BJ (cell line): ENCODE measurements at regions not wholly inside any gene's neighbourhood (a gene's known extent, or its start where the extent isn't known, plus 50 kb on each side); places are given as distances from the start of the nearest gene placed in this dataset. TPM values are rescaled to one million over a fixed set of nuclear protein-coding genes. Genes with fewer than 3 reads are reported as not detected.

Experiments used
- CTCF ChIA-PET: fragments of 350-600 bp; formaldehyde crosslinking; extraction: SDS; loops from one replicate; lab custom pipeline; 2021; ENCODE audit warnings: antibody characterized with exemption, inconsistent platforms; lab: Yijun Ruan, JAX
- POLR2A ChIA-PET: fragments of 300-600 bp; sonication (Branson Sonifier 250); formaldehyde crosslinking; extraction: SDS; loops from one replicate; lab custom pipeline; 2021; ENCODE audit warnings: antibody characterized with exemption; lab: Charles Lee
- DNase-seq: peaks from one replicate; pipeline ENCODE4 v3.0.0-alpha.2; 2011; ENCODE audit warnings: low read depth
- H3K27me3 ChIP-seq: 2 replicates; pipeline ENCODE4 v1.6.0; 2011; ENCODE audit warnings: low read length; ENCODE audit not compliant: control insufficient read depth, insufficient read depth
- H3K36me3 ChIP-seq: 2 replicates; pipeline ENCODE4 v1.5.1; 2011; ENCODE audit warnings: low read length; ENCODE audit not compliant: control insufficient read depth, insufficient read depth
- H3K4me3 ChIP-seq: 2 replicates; pipeline ENCODE4 v1.5.1; 2011; ENCODE audit warnings: low read depth, mild to moderate bottlenecking, control low read depth, low read length
- small RNA-seq: library from RNA; depleted of rRNA; stranded (forward); fragments of <200 nt; gene quantifications from one replicate; pipeline ENCODE3, GENCODE V24; 2012; ENCODE audit warnings: low replicate concordance, low read depth; ENCODE audit not compliant: insufficient read length
- TF ChIP-seq, protein P1 (sequence below): IDR thresholded peaks from 2 replicates; pipeline ENCODE4 v1.5.1; 2011; ENCODE audit warnings: low read depth, mild to moderate bottlenecking, control low read depth, inconsistent platforms, low read length, moderate library complexity; ENCODE audit not compliant: insufficient read depth

GRCh38 chr2:33652830-33653229 lies 53.7 kb upstream of the FAM98A start:
- ChIA-PET POLR2A (no interaction called here), CTCF (interaction anchor here (1.5 kb wide), 1 partner anchor 12 kb away, joined by 4 read pairs; no protein-coding TSS in a partner anchor)
- TF ChIP-seq, protein P1, sequence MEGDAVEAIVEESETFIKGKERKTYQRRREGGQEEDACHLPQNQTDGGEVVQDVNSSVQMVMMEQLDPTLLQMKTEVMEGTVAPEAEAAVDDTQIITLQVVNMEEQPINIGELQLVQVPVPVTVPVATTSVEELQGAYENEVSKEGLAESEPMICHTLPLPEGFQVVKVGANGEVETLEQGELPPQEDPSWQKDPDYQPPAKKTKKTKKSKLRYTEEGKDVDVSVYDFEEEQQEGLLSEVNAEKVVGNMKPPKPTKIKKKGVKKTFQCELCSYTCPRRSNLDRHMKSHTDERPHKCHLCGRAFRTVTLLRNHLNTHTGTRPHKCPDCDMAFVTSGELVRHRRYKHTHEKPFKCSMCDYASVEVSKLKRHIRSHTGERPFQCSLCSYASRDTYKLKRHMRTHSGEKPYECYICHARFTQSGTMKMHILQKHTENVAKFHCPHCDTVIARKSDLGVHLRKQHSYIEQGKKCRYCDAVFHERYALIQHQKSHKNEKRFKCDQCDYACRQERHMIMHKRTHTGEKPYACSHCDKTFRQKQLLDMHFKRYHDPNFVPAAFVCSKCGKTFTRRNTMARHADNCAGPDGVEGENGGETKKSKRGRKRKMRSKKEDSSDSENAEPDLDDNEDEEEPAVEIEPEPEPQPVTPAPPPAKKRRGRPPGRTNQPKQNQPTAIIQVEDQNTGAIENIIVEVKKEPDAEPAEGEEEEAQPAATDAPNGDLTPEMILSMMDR: no peak
- H3K4me3 ChIP-seq: no peak overlapping the region
- H3K27me3 ChIP-seq: no peaks in the 10 kb centered on the region
- no peaks in the 10 kb centered on the region for H3K36me3 ChIP-seq
- DNase-seq: no peak

DNA sequence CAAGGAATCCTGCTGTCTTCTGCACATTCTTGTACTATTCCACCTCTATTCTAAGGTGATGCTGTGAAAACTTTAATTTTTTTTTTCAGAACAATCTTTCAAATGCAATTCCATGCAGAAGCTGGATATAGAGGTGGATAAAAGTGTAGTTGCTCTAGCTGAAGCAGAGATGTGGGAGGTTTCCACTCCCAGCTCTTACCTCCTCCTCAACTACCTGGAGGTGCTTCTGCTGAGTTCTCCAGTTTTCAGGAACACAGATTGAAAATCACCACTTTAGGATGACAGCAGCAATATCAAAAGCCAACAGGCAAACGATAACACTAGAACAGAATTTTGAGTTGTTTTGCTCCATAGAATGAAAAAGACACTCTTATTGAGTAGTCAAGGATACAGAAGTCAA lies 51.1 kb upstream of the FAM98A start:
- TF ChIP-seq, protein P1: no peak
- ChIA-PET POLR2A (no interaction called here), CTCF (no interaction called here)
- no peak for DNase-seq
- Histone ChIP-seq H3K4me3 (no peak overlapping the region), H3K27me3 (no peaks in the 10 kb centered on the region), H3K36me3 (no peaks in the 10 kb centered on the region)

Small RNA genes in the stretch of these regions (small RNA-seq; reads per million reads assigned to genes)
- not detected for gene AC013442.1
- not detected for gene AC083939.1
- gene MIR548AD: not detected
- not detected for gene RNU6-1117P
